ENCODE measurements at regions not wholly inside any gene's neighbourhood (a gene's known extent, or its start where the extent isn't known, plus 50 kb on each side); places are given as distances from the start of the nearest gene placed in this dataset.

DNA sequence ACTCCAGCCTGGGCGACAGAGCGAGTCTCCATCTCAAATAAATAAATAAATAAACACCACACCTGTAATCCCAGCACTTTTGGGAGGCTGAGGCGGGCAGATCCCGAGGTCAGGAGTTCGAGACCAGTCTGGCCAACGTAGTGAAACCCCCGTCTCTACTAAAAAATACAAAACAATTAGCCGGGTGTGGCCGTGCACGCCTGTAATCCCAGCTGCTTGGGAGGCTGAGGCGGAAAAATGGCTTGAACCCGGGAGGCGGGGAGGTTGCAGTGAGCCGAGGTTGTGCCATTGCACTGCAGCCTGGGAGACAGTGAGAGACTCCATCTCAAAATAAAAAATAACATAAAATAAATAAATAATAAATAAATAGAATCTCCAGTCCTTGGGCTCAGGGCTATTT, 185.8 kb downstream of the SHOX start:
- TF ChIP-seq, protein P1, sequence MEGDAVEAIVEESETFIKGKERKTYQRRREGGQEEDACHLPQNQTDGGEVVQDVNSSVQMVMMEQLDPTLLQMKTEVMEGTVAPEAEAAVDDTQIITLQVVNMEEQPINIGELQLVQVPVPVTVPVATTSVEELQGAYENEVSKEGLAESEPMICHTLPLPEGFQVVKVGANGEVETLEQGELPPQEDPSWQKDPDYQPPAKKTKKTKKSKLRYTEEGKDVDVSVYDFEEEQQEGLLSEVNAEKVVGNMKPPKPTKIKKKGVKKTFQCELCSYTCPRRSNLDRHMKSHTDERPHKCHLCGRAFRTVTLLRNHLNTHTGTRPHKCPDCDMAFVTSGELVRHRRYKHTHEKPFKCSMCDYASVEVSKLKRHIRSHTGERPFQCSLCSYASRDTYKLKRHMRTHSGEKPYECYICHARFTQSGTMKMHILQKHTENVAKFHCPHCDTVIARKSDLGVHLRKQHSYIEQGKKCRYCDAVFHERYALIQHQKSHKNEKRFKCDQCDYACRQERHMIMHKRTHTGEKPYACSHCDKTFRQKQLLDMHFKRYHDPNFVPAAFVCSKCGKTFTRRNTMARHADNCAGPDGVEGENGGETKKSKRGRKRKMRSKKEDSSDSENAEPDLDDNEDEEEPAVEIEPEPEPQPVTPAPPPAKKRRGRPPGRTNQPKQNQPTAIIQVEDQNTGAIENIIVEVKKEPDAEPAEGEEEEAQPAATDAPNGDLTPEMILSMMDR (IDR thresholded peaks at IDR 0.05), result no peak
- TF ChIP-seq POLR2AphosphoS5 (IDR thresholded peaks at IDR 0.05) (no peak), EP300 (IDR thresholded peaks at IDR 0.05) (no peak), POLR2A (IDR thresholded peaks at IDR 0.05; ENCODE audit: low read depth) (no peak)

Measured in esophagus muscularis mucosa (tissue), 4 donors.